ENCODE measurements at regions not wholly inside any gene's neighbourhood (a gene's known extent, or its start where the extent isn't known, plus 50 kb on each side); places are given as distances from the start of the nearest gene placed in this dataset.
"Not testable (repeated sequence)": the region's sequence is repeated elsewhere in the genome, so short reads cannot be mapped to it uniquely, and the experiment has no call there.

DNA sequence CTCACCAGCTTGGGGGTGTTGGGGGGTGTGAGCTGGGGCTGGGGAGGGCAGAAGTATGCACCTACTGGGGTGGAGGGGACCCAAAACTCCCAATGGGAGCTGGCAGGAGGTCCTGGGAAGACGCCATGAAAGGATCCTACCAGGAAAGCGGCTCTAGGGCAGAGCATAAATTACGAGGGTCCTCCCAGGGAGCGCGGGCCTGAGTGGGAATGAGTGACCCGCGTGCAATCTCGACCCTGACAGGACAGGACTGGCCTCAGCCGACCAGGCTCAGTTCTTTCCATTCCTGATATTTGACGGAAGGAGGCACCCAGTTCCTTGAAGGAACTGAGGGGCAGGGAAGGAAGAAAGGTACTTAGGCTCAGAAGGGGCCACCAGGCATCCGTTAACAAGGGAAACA, 1452.8 kb upstream of the TPTE start:
- TF ChIP-seq, protein P1, sequence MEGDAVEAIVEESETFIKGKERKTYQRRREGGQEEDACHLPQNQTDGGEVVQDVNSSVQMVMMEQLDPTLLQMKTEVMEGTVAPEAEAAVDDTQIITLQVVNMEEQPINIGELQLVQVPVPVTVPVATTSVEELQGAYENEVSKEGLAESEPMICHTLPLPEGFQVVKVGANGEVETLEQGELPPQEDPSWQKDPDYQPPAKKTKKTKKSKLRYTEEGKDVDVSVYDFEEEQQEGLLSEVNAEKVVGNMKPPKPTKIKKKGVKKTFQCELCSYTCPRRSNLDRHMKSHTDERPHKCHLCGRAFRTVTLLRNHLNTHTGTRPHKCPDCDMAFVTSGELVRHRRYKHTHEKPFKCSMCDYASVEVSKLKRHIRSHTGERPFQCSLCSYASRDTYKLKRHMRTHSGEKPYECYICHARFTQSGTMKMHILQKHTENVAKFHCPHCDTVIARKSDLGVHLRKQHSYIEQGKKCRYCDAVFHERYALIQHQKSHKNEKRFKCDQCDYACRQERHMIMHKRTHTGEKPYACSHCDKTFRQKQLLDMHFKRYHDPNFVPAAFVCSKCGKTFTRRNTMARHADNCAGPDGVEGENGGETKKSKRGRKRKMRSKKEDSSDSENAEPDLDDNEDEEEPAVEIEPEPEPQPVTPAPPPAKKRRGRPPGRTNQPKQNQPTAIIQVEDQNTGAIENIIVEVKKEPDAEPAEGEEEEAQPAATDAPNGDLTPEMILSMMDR (IDR thresholded peaks at IDR 0.05), result not testable (repeated sequence)
- not testable (repeated sequence) for TF ChIP-seq HOXB13 (CRISPR knock-in tag; IDR thresholded peaks at IDR 0.05; ENCODE audit: low read depth); EHF (CRISPR knock-in tag; IDR thresholded peaks at IDR 0.05); KDM5A (IDR thresholded peaks at IDR 0.05); RAD21 (conservative IDR thresholded peaks at IDR 0.05 in 1 of 2, IDR thresholded peaks at IDR 0.05 in 1 of 2); JUNB (IDR thresholded peaks at IDR 0.05); ZC3H11A (IDR thresholded peaks at IDR 0.05)
- TF ChIP-seq, protein P2, sequence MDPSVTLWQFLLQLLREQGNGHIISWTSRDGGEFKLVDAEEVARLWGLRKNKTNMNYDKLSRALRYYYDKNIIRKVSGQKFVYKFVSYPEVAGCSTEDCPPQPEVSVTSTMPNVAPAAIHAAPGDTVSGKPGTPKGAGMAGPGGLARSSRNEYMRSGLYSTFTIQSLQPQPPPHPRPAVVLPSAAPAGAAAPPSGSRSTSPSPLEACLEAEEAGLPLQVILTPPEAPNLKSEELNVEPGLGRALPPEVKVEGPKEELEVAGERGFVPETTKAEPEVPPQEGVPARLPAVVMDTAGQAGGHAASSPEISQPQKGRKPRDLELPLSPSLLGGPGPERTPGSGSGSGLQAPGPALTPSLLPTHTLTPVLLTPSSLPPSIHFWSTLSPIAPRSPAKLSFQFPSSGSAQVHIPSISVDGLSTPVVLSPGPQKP (IDR thresholded peaks at IDR 0.05; ENCODE audit: low read depth, low read length), result not testable (repeated sequence)

Data from A549 (cell line).